Sigmoid colon (tissue), 6 donors: ENCODE measurements at regions not wholly inside any gene's neighbourhood (a gene's known extent, or its start where the extent isn't known, plus 50 kb on each side); places are given as distances from the start of the nearest gene placed in this dataset.

Experiments
- DNase-seq: peaks from one replicate; pipeline ENCODE4 v3.0.0-alpha.2; 2019
- H3K27ac ChIP-seq, 4 donors: fragments of 200-600 bp; sonication (generic); one replicate each; pipeline ENCODE4 v1.5.1; 2016 to 2019; ENCODE audit warnings: mild to moderate bottlenecking in 1 of 4
- H3K27me3 ChIP-seq, 3 donors: fragments of 200-600 bp; sonication (generic); one replicate each; pipeline ENCODE4 v1.5.1; 2019; ENCODE audit warnings: mild to moderate bottlenecking in 1 of 3
- H3K36me3 ChIP-seq, 4 donors: fragments of 200-600 bp; sonication (generic); one replicate each; pipeline ENCODE4 v1.5.1; 2016 to 2019
- H3K4me1 ChIP-seq, 4 donors: fragments of 200-600 bp; sonication (generic); one replicate each; pipeline ENCODE4 v1.5.1; 2017 to 2019
- H3K4me3 ChIP-seq, 4 donors: fragments of 200-600 bp; sonication (generic); one replicate each; pipeline ENCODE4 v1.5.1; 2017 to 2019; ENCODE audit warnings: mild to moderate bottlenecking in 2 of 4, moderate library complexity in 1 of 4
- H3K9me3 ChIP-seq, 4 donors: fragments of 200-600 bp in 3 of 4; sonication (generic) in 3 of 4; one replicate each; pipeline versions ENCODE4 v1.5.1 to v1.6.1; 2013 to 2019
- CTCF ChIP-seq, 4 experiments: fragments of 450-650 bp in 3 of 4; fragments of 200-600 bp in 1 of 4; IDR thresholded peaks; one replicate each; pipeline ENCODE4 v1.5.1; 2016 to 2019; ENCODE audit warnings: antibody characterized with exemption in 4 of 4, mild to moderate bottlenecking in 3 of 4, moderate library complexity in 2 of 4
- EP300 ChIP-seq, 4 donors: sonication (generic); formaldehyde crosslinking; IDR thresholded peaks; one replicate each; pipeline ENCODE4 v1.6.1; 2017; ENCODE audit warnings: antibody characterized with exemption in 4 of 4
- POLR2A ChIP-seq, 2 donors: fragments of 450-650 bp; IDR thresholded peaks; one replicate each; pipeline ENCODE4 v1.6.1; 2016; ENCODE audit warnings: antibody characterized with exemption in 2 of 2, mild to moderate bottlenecking in 2 of 2, moderate library complexity in 2 of 2
- POLR2AphosphoS5 ChIP-seq, 4 donors: sonication (generic); formaldehyde crosslinking; IDR thresholded peaks; one replicate each; pipeline ENCODE4 v1.6.1; 2017; ENCODE audit warnings: antibody characterized with exemption in 4 of 4
- WGBS, 2 donors: extraction: QIAGEN DNeasy Blood & Tissue Kit; methylation state at CpG; one replicate each; pipeline ENCODE4 v1.1.7; 2013; 5-methylcytosine and 5-hydroxymethylcytosine counted together
- intact Hi-C: fragments of 100-400 bp; cut with DNase I; formaldehyde crosslinking; loops from one replicate; pipeline ENCODE4 v1.15.1; 2023
- donor health status: healthy with polysubstance abuse.
- donor health status: healthy.

GRCh38 chr2:128894896-128895295, 576.2 kb upstream of the HS6ST1 start:
- no peaks in the 10 kb centered on the region for H3K9me3 ChIP-seq
- H3K27ac ChIP-seq = no peak overlapping the region
- H3K27me3 ChIP-seq = no peaks in the 10 kb centered on the region
- intact Hi-C loops = no loop called here
- no peak for DNase-seq
- no peak overlapping the region for H3K4me3 ChIP-seq
- no peak for TF ChIP-seq CTCF (IDR thresholded peaks at IDR 0.05)
- no peak for TF ChIP-seq POLR2AphosphoS5 (IDR thresholded peaks at IDR 0.05)
- no peak for TF ChIP-seq POLR2A (IDR thresholded peaks at IDR 0.05)
- H3K36me3 ChIP-seq = no peaks in the 10 kb centered on the region
- no peaks in the 10 kb centered on the region for H3K4me1 ChIP-seq

- intact Hi-C loops = no loop called here
- Histone ChIP-seq H3K27ac (no peak overlapping the region), H3K4me3 (no peak overlapping the region), H3K4me1 (no peaks in the 10 kb centered on the region), H3K9me3 (no peaks in the 10 kb centered on the region), H3K27me3 (no peaks in the 10 kb centered on the region), H3K36me3 (no peaks in the 10 kb centered on the region)
- TF ChIP-seq CTCF (IDR thresholded peaks at IDR 0.05) (no peak), EP300 (IDR thresholded peaks at IDR 0.05) (no peak), POLR2A (IDR thresholded peaks at IDR 0.05) (no peak), POLR2AphosphoS5 (IDR thresholded peaks at IDR 0.05) (no peak)
- WGBS, 2 donors = 58% methylated on average over 46 of the region's 46 CpGs
- DNase-seq = no peak
Observed at GRCh38 chr2:128901572-128902391, 583.1 kb upstream of the HS6ST1 start.

- TF ChIP-seq POLR2A (IDR thresholded peaks at IDR 0.05) (no peak), POLR2AphosphoS5 (IDR thresholded peaks at IDR 0.05) (no peak), CTCF (IDR thresholded peaks at IDR 0.05) (no peak), EP300 (IDR thresholded peaks at IDR 0.05) (no peak)
- no peak overlapping the region for H3K27ac ChIP-seq
- no peak for DNase-seq
- no peaks in the 10 kb centered on the region for H3K36me3 ChIP-seq
- H3K9me3 ChIP-seq = no peaks in the 10 kb centered on the region
- WGBS, 2 donors = 92% methylated on average over 19 of the region's 19 CpGs
- H3K4me1 ChIP-seq = no peaks in the 10 kb centered on the region
- intact Hi-C loops = no loop called here
- no peaks in the 10 kb centered on the region for H3K27me3 ChIP-seq
- no peak overlapping the region for H3K4me3 ChIP-seq
Observed at GRCh38 chr2:128903637-128904036, 585.0 kb upstream of the HS6ST1 start.

- intact Hi-C loops = no loop called here
- no peaks in the 10 kb centered on the region for H3K36me3 ChIP-seq
- TF ChIP-seq CTCF (IDR thresholded peaks at IDR 0.05) (no peak), EP300 (IDR thresholded peaks at IDR 0.05) (no peak), POLR2A (IDR thresholded peaks at IDR 0.05) (no peak), POLR2AphosphoS5 (IDR thresholded peaks at IDR 0.05) (no peak)
- 58 to 80% methylated on average over 1 of the region's 1 CpG for WGBS, 2 donors
- no peak for DNase-seq
- H3K4me3 ChIP-seq = no peak overlapping the region
- H3K27ac ChIP-seq = no peak overlapping the region
- no peaks in the 10 kb centered on the region for H3K4me1 ChIP-seq
- H3K27me3 ChIP-seq = no peaks in the 10 kb centered on the region
- no peaks in the 10 kb centered on the region for H3K9me3 ChIP-seq
Observed at GRCh38 chr2:128911276-128911675, 592.6 kb upstream of the HS6ST1 start.

- DNase-seq = no peak
- intact Hi-C loops = no loop called here
- Histone ChIP-seq H3K27me3 (no peaks in the 10 kb centered on the region), H3K4me1 (no peaks in the 10 kb centered on the region), H3K36me3 (no peaks in the 10 kb centered on the region), H3K27ac (no peak overlapping the region), H3K4me3 (no peak overlapping the region), H3K9me3 (no peaks in the 10 kb centered on the region)
- no peak for TF ChIP-seq POLR2A (IDR thresholded peaks at IDR 0.05)
- TF ChIP-seq CTCF (IDR thresholded peaks at IDR 0.05) = no peak
- no peak for TF ChIP-seq POLR2AphosphoS5 (IDR thresholded peaks at IDR 0.05)
- TF ChIP-seq EP300 (IDR thresholded peaks at IDR 0.05) = no peak
Observed at GRCh38 chr2:128914320-128914719, 595.7 kb upstream of the HS6ST1 start.
